ENCODE measurements at regions not wholly inside any gene's neighbourhood (a gene's known extent, or its start where the extent isn't known, plus 50 kb on each side); places are given as distances from the start of the nearest gene placed in this dataset.
A peak's percentile ranks its signal among the peaks of the same experiment; 100 is the strongest.

DNA sequence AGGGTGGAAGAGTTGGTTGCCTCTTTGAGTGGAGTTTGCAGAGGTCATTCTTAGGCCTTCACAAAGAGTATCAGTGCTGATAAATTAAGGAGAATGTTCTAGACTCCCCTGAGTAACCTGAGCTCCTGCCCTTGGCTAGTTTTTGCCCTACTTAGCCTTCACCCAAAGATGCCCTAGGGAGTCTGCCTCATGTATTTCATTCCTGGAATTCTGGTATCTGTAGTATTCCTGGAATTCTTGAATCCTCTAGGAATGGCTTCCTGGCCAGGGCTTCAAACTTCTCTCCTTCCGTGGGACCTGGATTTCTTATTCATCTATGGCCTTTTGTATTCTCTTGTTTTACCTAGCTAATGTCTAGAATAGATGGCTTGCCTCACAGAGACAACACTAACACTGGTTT, 701.1 kb downstream of the NOVA1 start:
- DNase-seq (ENCODE audit: low read depth in 2 of 2), result no peak
- no peak overlapping the region for H3K4me3 ChIP-seq (replicated peaks in 1 of 2; ENCODE audit: low read depth in 2 of 2, low read length in 2 of 2)
- TF ChIP-seq, protein P1, sequence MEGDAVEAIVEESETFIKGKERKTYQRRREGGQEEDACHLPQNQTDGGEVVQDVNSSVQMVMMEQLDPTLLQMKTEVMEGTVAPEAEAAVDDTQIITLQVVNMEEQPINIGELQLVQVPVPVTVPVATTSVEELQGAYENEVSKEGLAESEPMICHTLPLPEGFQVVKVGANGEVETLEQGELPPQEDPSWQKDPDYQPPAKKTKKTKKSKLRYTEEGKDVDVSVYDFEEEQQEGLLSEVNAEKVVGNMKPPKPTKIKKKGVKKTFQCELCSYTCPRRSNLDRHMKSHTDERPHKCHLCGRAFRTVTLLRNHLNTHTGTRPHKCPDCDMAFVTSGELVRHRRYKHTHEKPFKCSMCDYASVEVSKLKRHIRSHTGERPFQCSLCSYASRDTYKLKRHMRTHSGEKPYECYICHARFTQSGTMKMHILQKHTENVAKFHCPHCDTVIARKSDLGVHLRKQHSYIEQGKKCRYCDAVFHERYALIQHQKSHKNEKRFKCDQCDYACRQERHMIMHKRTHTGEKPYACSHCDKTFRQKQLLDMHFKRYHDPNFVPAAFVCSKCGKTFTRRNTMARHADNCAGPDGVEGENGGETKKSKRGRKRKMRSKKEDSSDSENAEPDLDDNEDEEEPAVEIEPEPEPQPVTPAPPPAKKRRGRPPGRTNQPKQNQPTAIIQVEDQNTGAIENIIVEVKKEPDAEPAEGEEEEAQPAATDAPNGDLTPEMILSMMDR (IDR thresholded peaks at IDR 0.05; ENCODE audit: low read depth, low read length), result no peak

DNA sequence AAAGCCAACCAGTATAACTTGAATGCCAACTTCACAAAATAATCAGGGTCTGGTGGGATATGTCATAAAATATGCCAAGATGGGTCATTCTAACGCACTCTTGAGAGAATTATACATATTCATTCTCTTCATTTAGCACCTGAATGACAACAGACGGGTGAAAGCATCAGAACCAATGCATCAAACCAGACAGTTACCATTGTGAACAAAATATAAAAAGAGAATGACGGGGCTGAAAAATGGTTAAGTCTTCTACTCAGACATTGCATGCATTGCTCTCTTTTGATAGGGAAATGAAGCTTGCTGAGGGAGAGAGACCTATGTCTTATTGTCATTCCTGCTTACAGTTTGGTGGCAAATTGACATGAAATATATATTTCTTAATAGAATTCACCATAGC, 702.1 kb downstream of the NOVA1 start:
- TF ChIP-seq, protein P1 (IDR thresholded peaks at IDR 0.05; ENCODE audit: low read depth, low read length), result no peak
- DNase-seq (ENCODE audit: low read depth in 2 of 2), result no peak
- H3K4me3 ChIP-seq (replicated peaks in 1 of 2; ENCODE audit: low read depth in 2 of 2, low read length in 2 of 2), result no peak overlapping the region

DNA sequence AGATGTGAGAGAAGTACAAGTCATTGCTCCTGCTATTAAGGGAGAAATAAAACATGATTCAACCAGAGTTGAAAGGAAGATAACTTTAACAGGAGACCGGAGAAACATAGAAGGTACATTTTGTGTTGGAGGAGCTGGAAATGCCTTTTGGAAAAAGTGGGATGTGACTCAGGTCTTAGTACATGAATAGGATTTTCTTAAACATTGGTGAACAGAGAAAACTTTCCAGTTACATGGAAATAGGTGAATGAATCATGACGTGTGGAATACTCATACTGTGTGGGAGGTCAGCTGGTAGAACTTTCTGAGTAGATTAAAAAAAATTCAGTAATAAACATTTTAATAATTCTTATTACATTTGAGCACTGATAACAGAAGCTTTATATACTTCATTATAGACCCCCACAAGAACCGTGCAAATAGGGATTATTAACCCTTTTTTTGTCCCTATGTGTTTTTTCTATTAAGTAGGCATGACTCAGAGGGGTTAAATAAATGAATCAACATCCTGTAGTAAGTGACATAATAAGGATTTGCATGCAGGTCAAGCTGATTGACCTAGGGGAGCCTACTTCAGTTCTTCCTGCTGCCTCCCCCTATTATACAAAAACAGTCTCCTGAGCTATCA, 710.5 kb downstream of the NOVA1 start:
- H3K4me3 ChIP-seq (replicated peaks in 1 of 2; ENCODE audit: low read depth in 2 of 2, low read length in 2 of 2), result no peak overlapping the region
- DNase-seq (ENCODE audit: low read depth in 2 of 2), result peak in 1 of 2 donors; percentile 56
- TF ChIP-seq, protein P1 (IDR thresholded peaks at IDR 0.05; ENCODE audit: low read depth, low read length), result no peak

DNA sequence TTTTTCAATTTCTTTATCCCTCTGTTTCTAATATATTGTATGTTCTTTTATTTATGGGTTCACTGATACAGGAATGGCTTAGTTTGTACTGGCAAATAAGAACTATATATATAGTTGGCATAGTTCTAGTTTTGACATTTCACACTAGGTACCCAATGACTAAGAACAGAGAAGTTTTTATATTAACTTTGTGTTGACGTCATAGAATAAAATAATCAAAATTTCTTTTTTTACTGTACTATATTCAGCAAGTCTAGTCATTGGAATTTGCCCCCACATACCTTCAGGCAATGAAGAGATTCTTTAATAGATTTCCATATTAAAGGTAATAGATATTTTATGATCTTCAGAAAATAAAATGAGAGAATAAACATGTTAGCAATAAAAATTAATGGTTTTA, 713.2 kb downstream of the NOVA1 start:
- no peak overlapping the region for H3K4me3 ChIP-seq (replicated peaks in 1 of 2; ENCODE audit: low read depth in 2 of 2, low read length in 2 of 2)
- TF ChIP-seq, protein P1 (IDR thresholded peaks at IDR 0.05; ENCODE audit: low read depth, low read length), result no peak
- no peak for DNase-seq (ENCODE audit: low read depth in 2 of 2)

DNA sequence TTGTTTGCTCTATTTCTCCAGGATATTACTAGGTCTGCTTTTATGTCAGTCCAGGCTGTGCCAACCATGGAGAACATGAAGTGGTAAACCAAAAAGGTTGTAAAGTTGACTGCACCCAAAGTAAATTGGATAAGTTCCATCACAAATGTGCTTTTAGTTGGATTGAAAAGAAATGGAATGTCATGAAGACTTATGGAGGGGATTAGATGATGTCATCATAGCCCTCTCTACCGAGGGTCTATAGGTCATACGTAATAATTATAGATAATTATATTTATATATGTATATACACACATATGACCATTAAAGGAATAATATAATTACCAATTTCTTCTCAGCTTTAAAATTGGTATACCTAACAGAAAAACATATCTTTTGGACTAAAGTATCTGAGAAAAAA, 714.9 kb downstream of the NOVA1 start:
- TF ChIP-seq, protein P1 (IDR thresholded peaks at IDR 0.05; ENCODE audit: low read depth, low read length), result no peak
- H3K4me3 ChIP-seq (replicated peaks in 1 of 2; ENCODE audit: low read depth in 2 of 2, low read length in 2 of 2), result no peak overlapping the region
- no peak for DNase-seq (ENCODE audit: low read depth in 2 of 2)

DNA sequence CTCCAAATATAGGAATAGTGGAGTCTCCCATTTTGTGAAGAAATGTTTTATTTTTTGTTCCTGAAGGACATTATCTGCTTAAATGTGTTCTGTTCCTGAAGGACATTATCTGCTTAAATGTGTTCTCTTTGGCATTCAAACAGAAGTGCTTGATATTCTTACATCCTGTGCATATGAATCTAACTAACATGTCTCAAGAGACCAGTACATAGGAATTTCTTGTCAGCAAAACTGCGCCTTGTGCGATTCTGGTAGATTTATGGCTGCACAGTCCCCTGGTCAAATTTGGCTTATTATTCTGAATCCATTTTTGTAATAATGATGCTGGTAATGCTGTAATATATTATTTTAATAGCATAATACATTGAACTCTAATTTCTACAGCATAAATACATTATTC, 722.4 kb downstream of the NOVA1 start:
- TF ChIP-seq, protein P1 (IDR thresholded peaks at IDR 0.05; ENCODE audit: low read depth, low read length), result no peak
- H3K4me3 ChIP-seq (replicated peaks in 1 of 2; ENCODE audit: low read depth in 2 of 2, low read length in 2 of 2), result no peak overlapping the region

DNA sequence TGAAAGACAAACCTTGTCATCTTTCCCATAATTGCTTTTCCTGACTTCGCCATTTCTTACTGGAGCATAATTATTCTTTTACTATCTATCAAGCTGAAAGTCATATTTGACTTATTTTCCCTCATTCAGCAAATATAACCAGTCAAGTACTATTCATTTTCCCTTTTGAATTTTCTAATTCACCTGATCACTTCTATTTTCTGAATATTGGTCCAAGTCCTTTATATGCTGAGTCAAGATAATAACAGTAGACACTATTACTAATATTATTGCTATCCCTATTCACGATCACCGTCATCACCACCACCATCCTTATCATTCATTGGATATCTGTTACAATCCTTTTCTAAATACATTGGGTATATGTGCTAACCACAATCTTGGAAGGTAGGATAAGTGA, 728.0 kb downstream of the NOVA1 start:
- DNase-seq (ENCODE audit: low read depth in 2 of 2), result no peak
- no peak overlapping the region for H3K4me3 ChIP-seq (replicated peaks in 1 of 2; ENCODE audit: low read depth in 2 of 2, low read length in 2 of 2)
- TF ChIP-seq, protein P1 (IDR thresholded peaks at IDR 0.05; ENCODE audit: low read depth, low read length), result no peak

More for the DNA sequence above, 722.4 kb downstream of the NOVA1 start:
- DNase-seq (ENCODE audit: low read depth in 2 of 2), result no peak

Data from cardiac fibroblast (primary cell).